ENCODE measurements at regions not wholly inside any gene's neighbourhood (a gene's known extent, or its start where the extent isn't known, plus 50 kb on each side); places are given as distances from the start of the nearest gene placed in this dataset.

GRCh38 chr21:14675774-14676530, 129.8 kb upstream of the SAMSN1 start:
- TF ChIP-seq CTCF (conservative IDR thresholded peaks at IDR 0.05; ENCODE audit: low read length) (no peak), EZH2phosphoT487 (IDR thresholded peaks at IDR 0.05; ENCODE audit: borderline replicate concordance, low read depth, low read length) (no peak)
